Osteoblast (primary cell): ENCODE measurements at regions not wholly inside any gene's neighbourhood (a gene's known extent, or its start where the extent isn't known, plus 50 kb on each side); places are given as distances from the start of the nearest gene placed in this dataset.
A peak's percentile ranks its signal among the peaks of the same experiment; 100 is the strongest.

Experiments
- DNase-seq: peaks from one replicate; pipeline ENCODE4 v3.0.0; 2011; ENCODE audit warnings: low spot score, mixed read lengths; ENCODE audit not compliant: insufficient read length; ENCODE audit errors: missing footprints
- H2AFZ ChIP-seq: 2 replicates; pipeline ENCODE4 v1.6.0; 2011; ENCODE audit warnings: mild to moderate bottlenecking, low read length
- H3K27ac ChIP-seq: 2 replicates; pipeline ENCODE4 v1.5.1; 2011; ENCODE audit warnings: mild to moderate bottlenecking, low read depth, low read length, moderate library complexity
- H3K27me3 ChIP-seq: 2 replicates; pipeline ENCODE4 v1.6.0; 2012; ENCODE audit warnings: mild to moderate bottlenecking, control low read depth, inconsistent platforms, low read length, moderate library complexity; ENCODE audit not compliant: insufficient read depth
- H3K36me3 ChIP-seq: 2 replicates; pipeline ENCODE4 v1.5.1; 2011; ENCODE audit warnings: mild to moderate bottlenecking, low read length, control low read depth, moderate library complexity; ENCODE audit not compliant: insufficient read depth
- H3K4me1 ChIP-seq: 2 replicates; pipeline ENCODE4 v1.5.1; 2011; ENCODE audit warnings: mild to moderate bottlenecking, low read length, control low read depth, moderate library complexity; ENCODE audit not compliant: insufficient read depth
- H3K4me2 ChIP-seq: 2 replicates; pipeline ENCODE4 v1.6.0; 2011; ENCODE audit warnings: mild to moderate bottlenecking, low read length; ENCODE audit not compliant: insufficient read depth
- H3K4me3 ChIP-seq: fragments of 200-600 bp; sonication (generic); 3 replicates; pipeline ENCODE4 v1.5.1; 2012; ENCODE audit warnings: mild to moderate bottlenecking, low read length, inconsistent platforms; ENCODE audit not compliant: insufficient read depth
- H3K79me2 ChIP-seq: 2 replicates; pipeline ENCODE4 v1.6.0; 2012; ENCODE audit warnings: mild to moderate bottlenecking, low read length, control low read depth, inconsistent platforms; ENCODE audit not compliant: insufficient read depth
- H3K9me3 ChIP-seq: 2 replicates; pipeline ENCODE4 v1.5.1; 2011; ENCODE audit warnings: low read depth, low read length, control low read depth
- H4K20me1 ChIP-seq: 2 replicates; pipeline ENCODE4 v1.6.0; 2012; ENCODE audit warnings: mild to moderate bottlenecking, low read length, control low read depth; ENCODE audit not compliant: insufficient read depth
- CTCF ChIP-seq: IDR thresholded peaks from 2 replicates; pipeline ENCODE4 v1.5.1; 2011; ENCODE audit warnings: mild to moderate bottlenecking, low read depth, low read length, moderate library complexity; ENCODE audit errors: extremely low read depth

DNA sequence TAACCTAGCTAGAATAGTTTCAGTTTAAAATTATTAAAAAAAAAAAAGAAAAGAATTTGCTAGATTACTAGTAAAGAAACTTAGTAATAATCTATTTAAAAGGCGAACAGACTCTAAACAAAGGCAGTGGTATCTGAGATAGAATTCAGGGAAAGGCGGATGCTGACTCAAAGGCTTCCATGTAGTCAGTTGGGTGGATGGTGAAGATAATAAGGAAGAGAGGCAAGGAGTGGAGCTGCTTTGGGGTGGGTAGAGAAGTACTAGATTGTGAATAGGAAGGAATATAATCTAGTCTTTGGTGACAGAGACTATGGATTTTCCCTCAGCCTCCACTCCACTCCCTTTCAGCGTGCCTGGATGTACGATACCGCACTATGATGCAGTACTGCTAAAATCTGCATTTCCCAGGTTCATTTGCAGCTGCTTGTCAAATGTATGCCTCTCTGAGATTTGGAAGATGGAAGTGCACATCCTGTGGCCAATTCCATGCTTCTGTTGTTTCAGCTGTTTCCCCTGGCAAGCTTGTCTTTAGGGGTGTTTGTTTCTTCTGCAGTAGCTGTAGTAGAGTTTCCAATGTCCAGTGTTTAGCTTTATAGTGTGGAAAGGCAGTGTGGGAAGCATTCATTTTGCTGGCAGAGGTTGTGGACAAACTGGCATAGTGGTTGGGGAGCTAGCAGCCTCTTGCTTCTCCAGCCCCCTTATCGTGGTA, 184.6 kb upstream of the NRIP1 start:
- H3K4me2 ChIP-seq, result no peak overlapping the region
- no peak for DNase-seq
- no peaks in the 10 kb centered on the region for H3K9me3 ChIP-seq
- H3K27me3 ChIP-seq, result no peaks in the 10 kb centered on the region
- H3K4me3 ChIP-seq, result no peak overlapping the region
- no peak overlapping the region for H3K27ac ChIP-seq
- no peaks in the 10 kb centered on the region for H3K36me3 ChIP-seq
- peaks cover 14% of the 10 kb centered on the region for H3K4me1 ChIP-seq
- H2AFZ ChIP-seq, result no peak overlapping the region
- no peak for TF ChIP-seq CTCF
- H3K79me2 ChIP-seq, result no peaks in the 10 kb centered on the region
- no peaks in the 10 kb centered on the region for H4K20me1 ChIP-seq

DNA sequence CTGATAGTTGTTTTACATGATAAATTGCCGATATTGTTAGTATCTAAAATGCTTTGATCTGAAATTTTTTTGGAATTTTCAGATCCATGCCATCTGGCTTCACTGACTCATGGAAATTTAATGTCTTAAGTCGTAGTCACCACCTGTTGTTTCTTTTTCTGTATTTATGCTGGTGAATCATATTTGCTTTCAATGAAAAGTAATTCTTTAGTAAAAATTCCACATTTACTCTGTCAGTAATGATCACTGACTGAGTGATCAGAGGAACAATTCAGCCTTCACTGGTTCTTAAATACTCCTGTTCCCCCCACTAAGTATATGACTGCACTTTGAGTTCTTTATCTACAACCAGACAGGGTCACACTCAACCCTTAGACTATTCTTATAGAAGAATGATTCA, 185.6 kb upstream of the NRIP1 start:
- H3K4me2 ChIP-seq, result no peak overlapping the region
- no peak overlapping the region for H3K27ac ChIP-seq
- H3K27me3 ChIP-seq, result no peaks in the 10 kb centered on the region
- H4K20me1 ChIP-seq, result no peaks in the 10 kb centered on the region
- no peak for TF ChIP-seq CTCF
- DNase-seq, result no peak
- no peak overlapping the region for H3K4me3 ChIP-seq
- H3K9me3 ChIP-seq, result no peaks in the 10 kb centered on the region
- no peaks in the 10 kb centered on the region for H3K79me2 ChIP-seq
- H2AFZ ChIP-seq, result no peak overlapping the region
- H3K36me3 ChIP-seq, result no peaks in the 10 kb centered on the region
- peaks cover 14% of the 10 kb centered on the region for H3K4me1 ChIP-seq

GRCh38 chr21:15252431-15252830, 187.6 kb upstream of the NRIP1 start:
- Histone ChIP-seq H3K79me2 (no peaks in the 10 kb centered on the region), H4K20me1 (no peaks in the 10 kb centered on the region), H3K4me1 (peaks cover 6% of the 10 kb centered on the region), H3K4me3 (no peak overlapping the region), H2AFZ (no peak overlapping the region), H3K27me3 (no peaks in the 10 kb centered on the region), H3K4me2 (no peak overlapping the region), H3K27ac (no peak overlapping the region), H3K36me3 (no peaks in the 10 kb centered on the region), H3K9me3 (no peaks in the 10 kb centered on the region)
- TF ChIP-seq CTCF, result no peak
- DNase-seq, result peak; percentile 23

GRCh38 chr21:15254111-15254510, 189.3 kb upstream of the NRIP1 start:
- Histone ChIP-seq H3K79me2 (no peaks in the 10 kb centered on the region), H3K9me3 (no peaks in the 10 kb centered on the region), H3K36me3 (no peaks in the 10 kb centered on the region), H2AFZ (no peak overlapping the region), H4K20me1 (no peaks in the 10 kb centered on the region), H3K27ac (no peak overlapping the region), H3K27me3 (no peaks in the 10 kb centered on the region), H3K4me3 (no peak overlapping the region), H3K4me2 (no peak overlapping the region), H3K4me1 (peaks cover 6% of the 10 kb centered on the region)
- TF ChIP-seq CTCF, result no peak
- DNase-seq, result no peak
